HCT116 (cell line): ENCODE measurements at regions not wholly inside any gene's neighbourhood (a gene's known extent, or its start where the extent isn't known, plus 50 kb on each side); places are given as distances from the start of the nearest gene placed in this dataset.

Experiments used
- CEBPB ChIP-seq: IDR thresholded peaks from 2 replicates; pipeline ENCODE4 v1.6.1; 2012; ENCODE audit warnings: low read depth
- EGR1 ChIP-seq: IDR thresholded peaks from 2 replicates; pipeline ENCODE4 v1.6.1; 2012; ENCODE audit warnings: low read depth
- ELF1 ChIP-seq: IDR thresholded peaks from 2 replicates; pipeline ENCODE4 v1.6.1; 2012; ENCODE audit warnings: low read depth, borderline replicate concordance
- EZH2 ChIP-seq: fragments of 200-600 bp; sonication (generic); IDR thresholded peaks from 2 replicates; pipeline ENCODE4 v1.6.1; 2017; ENCODE audit warnings: antibody characterized with exemption, mixed run types
- POLR2A ChIP-seq: IDR thresholded peaks from 2 replicates; pipeline ENCODE4 v1.7.0; 2011; ENCODE audit warnings: borderline replicate concordance; ENCODE audit not compliant: insufficient read depth, insufficient read length; ENCODE audit errors: extremely low read depth
- POLR2AphosphoS5 ChIP-seq: IDR thresholded peaks from 2 replicates; pipeline ENCODE4 v1.6.1; 2011; ENCODE audit warnings: mild to moderate bottlenecking, low read depth, low read length, moderate library complexity
- RAD21 ChIP-seq: IDR thresholded peaks from 2 replicates; pipeline ENCODE4 v1.6.1; 2012; ENCODE audit warnings: low read depth, mild to moderate bottlenecking
- SP1 ChIP-seq: IDR thresholded peaks from 2 replicates; pipeline ENCODE4 v1.6.1; 2012; ENCODE audit warnings: low read depth
- SRF ChIP-seq: IDR thresholded peaks from 2 replicates; pipeline ENCODE4 v1.6.1; 2012; ENCODE audit warnings: low read depth
- TCF7L2 ChIP-seq: IDR thresholded peaks from 2 replicates; pipeline ENCODE4 v1.7.0; 2011; ENCODE audit warnings: borderline replicate concordance, inconsistent platforms; ENCODE audit not compliant: insufficient read depth, insufficient read length; ENCODE audit errors: extremely low read depth
- ZNF274 ChIP-seq: fragments of 200-500 bp; sonication (Bioruptor generic); IDR thresholded peaks from 2 replicates; pipeline ENCODE4 v1.6.1; 2014; ENCODE audit warnings: mild to moderate bottlenecking, low read depth, low read length, inconsistent platforms
- TF ChIP-seq, protein P1 (sequence below), 3 experiments: fragments of 200-600 bp in 1 of 3; sonication (generic) in 1 of 3; IDR thresholded peaks in 2 of 3; conservative IDR thresholded peaks in 1 of 3; 2 replicates each; pipeline ENCODE4 v1.5.1; 2012 to 2017; ENCODE audit warnings: low read depth in 2 of 3, low read length in 2 of 3, antibody characterized with exemption in 1 of 3, borderline replicate concordance in 1 of 3, control low read depth in 1 of 3, mild to moderate bottlenecking in 1 of 3, mixed read lengths in 1 of 3, mixed run types in 1 of 3, moderate library complexity in 1 of 3; ENCODE audit not compliant: insufficient read depth in 1 of 3
- TF ChIP-seq, protein P2 (sequence below): IDR thresholded peaks from 2 replicates; pipeline ENCODE4 v1.6.1; 2012

DNA sequence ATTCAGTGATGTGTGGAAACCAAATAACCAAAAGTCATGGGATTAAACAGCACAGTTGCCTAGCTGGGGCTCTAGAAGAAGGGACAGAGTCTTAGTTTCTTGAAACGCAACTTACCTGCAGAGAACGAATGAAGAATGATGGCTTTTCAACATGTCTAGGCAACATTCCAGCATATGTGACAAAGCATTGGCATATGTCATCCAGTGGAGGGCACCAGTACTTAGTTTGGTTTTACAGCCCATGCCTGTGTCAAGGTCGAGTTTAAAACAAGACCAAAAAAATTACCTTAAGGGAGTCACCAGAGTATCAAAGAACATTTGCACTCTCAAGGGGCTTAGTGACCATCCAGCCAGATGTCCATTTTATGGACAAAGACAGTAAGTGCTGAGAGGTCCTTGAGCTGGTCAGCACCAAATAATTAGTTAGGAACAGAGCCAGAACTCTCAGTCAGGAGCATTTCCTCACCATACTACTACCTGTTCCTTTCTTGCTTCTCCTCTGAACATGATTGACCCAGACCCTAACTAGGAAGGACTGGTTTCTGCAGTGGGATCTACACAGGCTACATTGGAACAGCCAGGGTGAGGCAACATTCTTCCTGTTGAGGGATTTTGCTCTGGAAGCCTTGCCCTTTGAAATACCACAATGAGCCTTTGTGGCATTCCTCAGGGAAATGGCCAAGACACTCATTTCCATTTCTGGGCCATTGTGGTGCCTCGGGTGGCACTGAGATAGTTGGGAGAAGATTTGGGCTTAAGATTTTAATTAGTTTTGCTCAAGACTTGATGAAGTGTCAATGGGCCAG, 75.4 kb upstream of the ANKH start:
- no peak for TF ChIP-seq EZH2
- peak; percentile 43 for TF ChIP-seq RAD21
- TF ChIP-seq POLR2A, result no peak
- TF ChIP-seq, protein P1, sequence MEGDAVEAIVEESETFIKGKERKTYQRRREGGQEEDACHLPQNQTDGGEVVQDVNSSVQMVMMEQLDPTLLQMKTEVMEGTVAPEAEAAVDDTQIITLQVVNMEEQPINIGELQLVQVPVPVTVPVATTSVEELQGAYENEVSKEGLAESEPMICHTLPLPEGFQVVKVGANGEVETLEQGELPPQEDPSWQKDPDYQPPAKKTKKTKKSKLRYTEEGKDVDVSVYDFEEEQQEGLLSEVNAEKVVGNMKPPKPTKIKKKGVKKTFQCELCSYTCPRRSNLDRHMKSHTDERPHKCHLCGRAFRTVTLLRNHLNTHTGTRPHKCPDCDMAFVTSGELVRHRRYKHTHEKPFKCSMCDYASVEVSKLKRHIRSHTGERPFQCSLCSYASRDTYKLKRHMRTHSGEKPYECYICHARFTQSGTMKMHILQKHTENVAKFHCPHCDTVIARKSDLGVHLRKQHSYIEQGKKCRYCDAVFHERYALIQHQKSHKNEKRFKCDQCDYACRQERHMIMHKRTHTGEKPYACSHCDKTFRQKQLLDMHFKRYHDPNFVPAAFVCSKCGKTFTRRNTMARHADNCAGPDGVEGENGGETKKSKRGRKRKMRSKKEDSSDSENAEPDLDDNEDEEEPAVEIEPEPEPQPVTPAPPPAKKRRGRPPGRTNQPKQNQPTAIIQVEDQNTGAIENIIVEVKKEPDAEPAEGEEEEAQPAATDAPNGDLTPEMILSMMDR (IDR thresholded peaks at IDR 0.05 in 2 of 3, conservative IDR thresholded peaks at IDR 0.05 in 1 of 3; ENCODE audit: borderline replicate concordance in 1 of 3, insufficient read depth in 1 of 3, low read depth in 2 of 3, low read length in 2 of 3), result peak; percentile 44 to 60 (median 56); a peak in 5 of 6 replicates
- no peak for TF ChIP-seq EGR1
- TF ChIP-seq SP1, result no peak
- TF ChIP-seq, protein P2, sequence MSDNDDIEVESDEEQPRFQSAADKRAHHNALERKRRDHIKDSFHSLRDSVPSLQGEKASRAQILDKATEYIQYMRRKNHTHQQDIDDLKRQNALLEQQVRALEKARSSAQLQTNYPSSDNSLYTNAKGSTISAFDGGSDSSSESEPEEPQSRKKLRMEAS, result peak; percentile 18; the same call in 1 of the 2 replicates
- no peak for TF ChIP-seq ZNF274
- no peak for TF ChIP-seq POLR2AphosphoS5
- TF ChIP-seq TCF7L2, result no peak
- 0 out of 2 replicates have a peak, but pooled peaks have one; percentile 13 for TF ChIP-seq CEBPB
- no peak for TF ChIP-seq ELF1
- no peak for TF ChIP-seq SRF
